ENCODE measurements at regions not wholly inside any gene's neighbourhood (a gene's known extent, or its start where the extent isn't known, plus 50 kb on each side); places are given as distances from the start of the nearest gene placed in this dataset.

GRCh38 chr18:41714872-41715271 is 240.2 kb upstream of the PIK3C3 start:
- H3K27me3 Mint-ChIP-seq (ENCODE audit: low read depth): no peaks in the 10 kb centered on the region
- H3K4me3 Mint-ChIP-seq: no peak overlapping the region
- H3K36me3 Mint-ChIP-seq (ENCODE audit: low read depth): no peaks in the 10 kb centered on the region

GRCh38 chr18:41713969-41714825 is 240.8 kb upstream of the PIK3C3 start:
- no peaks in the 10 kb centered on the region for H3K27me3 Mint-ChIP-seq (ENCODE audit: low read depth)
- H3K36me3 Mint-ChIP-seq (ENCODE audit: low read depth): no peaks in the 10 kb centered on the region
- H3K4me1 Mint-ChIP-seq (ENCODE audit: low read depth): no peaks in the 10 kb centered on the region
- no peak overlapping the region for H3K4me3 Mint-ChIP-seq
- no peak overlapping the region for H3K27ac Mint-ChIP-seq
- no peaks in the 10 kb centered on the region for H3K9me3 Mint-ChIP-seq

More at GRCh38 chr18:41714872-41715271, 240.2 kb upstream of the PIK3C3 start:
- Mint-ChIP-seq H3K27ac (no peak overlapping the region), H3K4me1 (ENCODE audit: low read depth) (no peaks in the 10 kb centered on the region), H3K9me3 (no peaks in the 10 kb centered on the region)

GRCh38 chr18:41706301-41706700 is 248.7 kb upstream of the PIK3C3 start:
- Mint-ChIP-seq H3K4me3 (no peak overlapping the region), H3K4me1 (ENCODE audit: low read depth) (no peaks in the 10 kb centered on the region), H3K36me3 (ENCODE audit: low read depth) (no peaks in the 10 kb centered on the region), H3K9me3 (no peaks in the 10 kb centered on the region), H3K27me3 (ENCODE audit: low read depth) (no peaks in the 10 kb centered on the region), H3K27ac (no peak overlapping the region)

GRCh38 chr18:41703744-41704530 is 251.1 kb upstream of the PIK3C3 start:
- no peaks in the 10 kb centered on the region for H3K27me3 Mint-ChIP-seq (ENCODE audit: low read depth)

GRCh38 chr18:41700416-41700815 is 254.6 kb upstream of the PIK3C3 start:
- no peak overlapping the region for H3K27ac Mint-ChIP-seq
- H3K4me3 Mint-ChIP-seq: no peak overlapping the region
- no peaks in the 10 kb centered on the region for H3K36me3 Mint-ChIP-seq (ENCODE audit: low read depth)
- no peaks in the 10 kb centered on the region for H3K9me3 Mint-ChIP-seq
- H3K4me1 Mint-ChIP-seq (ENCODE audit: low read depth): peaks cover 3% of the 10 kb centered on the region
- H3K27me3 Mint-ChIP-seq (ENCODE audit: low read depth): no peaks in the 10 kb centered on the region

More at GRCh38 chr18:41703744-41704530, 251.1 kb upstream of the PIK3C3 start:
- Mint-ChIP-seq H3K9me3 (no peaks in the 10 kb centered on the region), H3K36me3 (ENCODE audit: low read depth) (no peaks in the 10 kb centered on the region), H3K4me3 (no peak overlapping the region), H3K4me1 (ENCODE audit: low read depth) (no peaks in the 10 kb centered on the region), H3K27ac (no peak overlapping the region)

GRCh38 chr18:41695441-41695840 is 259.6 kb upstream of the PIK3C3 start:
- Mint-ChIP-seq H3K27me3 (ENCODE audit: low read depth) (no peaks in the 10 kb centered on the region), H3K9me3 (no peaks in the 10 kb centered on the region), H3K27ac (no peak overlapping the region), H3K4me3 (no peak overlapping the region), H3K36me3 (ENCODE audit: low read depth) (no peaks in the 10 kb centered on the region), H3K4me1 (ENCODE audit: low read depth) (peaks cover 3% of the 10 kb centered on the region)

- no peak overlapping the region for H3K4me3 Mint-ChIP-seq
- no peak overlapping the region for H3K27ac Mint-ChIP-seq
- peaks cover 3% of the 10 kb centered on the region for H3K4me1 Mint-ChIP-seq (ENCODE audit: low read depth)
- no peaks in the 10 kb centered on the region for H3K27me3 Mint-ChIP-seq (ENCODE audit: low read depth)
- H3K36me3 Mint-ChIP-seq (ENCODE audit: low read depth): no peaks in the 10 kb centered on the region
- H3K9me3 Mint-ChIP-seq: no peaks in the 10 kb centered on the region
Observed at GRCh38 chr18:41693008-41693407, 262.0 kb upstream of the PIK3C3 start.

GRCh38 chr18:41690332-41691127 is 264.5 kb upstream of the PIK3C3 start:
- Mint-ChIP-seq H3K9me3 (no peaks in the 10 kb centered on the region), H3K36me3 (ENCODE audit: low read depth) (no peaks in the 10 kb centered on the region)

GRCh38 chr18:41687138-41687537 is 267.9 kb upstream of the PIK3C3 start:
- no peaks in the 10 kb centered on the region for H3K4me1 Mint-ChIP-seq (ENCODE audit: low read depth)
- H3K9me3 Mint-ChIP-seq: no peaks in the 10 kb centered on the region
- H3K4me3 Mint-ChIP-seq: no peak overlapping the region
- no peaks in the 10 kb centered on the region for H3K36me3 Mint-ChIP-seq (ENCODE audit: low read depth)
- H3K27ac Mint-ChIP-seq: no peak overlapping the region
- H3K27me3 Mint-ChIP-seq (ENCODE audit: low read depth): no peaks in the 10 kb centered on the region

More at GRCh38 chr18:41690332-41691127, 264.5 kb upstream of the PIK3C3 start:
- Mint-ChIP-seq H3K27me3 (ENCODE audit: low read depth) (no peaks in the 10 kb centered on the region), H3K4me3 (no peak overlapping the region), H3K27ac (no peak overlapping the region), H3K4me1 (ENCODE audit: low read depth) (peaks cover under 1% of the 10 kb centered on the region)

GRCh38 chr18:41681138-41681880 is 273.7 kb upstream of the PIK3C3 start:
- H3K27me3 Mint-ChIP-seq (ENCODE audit: low read depth): no peaks in the 10 kb centered on the region
- H3K36me3 Mint-ChIP-seq (ENCODE audit: low read depth): no peaks in the 10 kb centered on the region
- H3K4me3 Mint-ChIP-seq: no peak overlapping the region
- H3K9me3 Mint-ChIP-seq: no peaks in the 10 kb centered on the region
- no peaks in the 10 kb centered on the region for H3K4me1 Mint-ChIP-seq (ENCODE audit: low read depth)
- H3K27ac Mint-ChIP-seq: no peak overlapping the region

GRCh38 chr18:41674506-41674905 is 280.5 kb upstream of the PIK3C3 start:
- no peaks in the 10 kb centered on the region for H3K9me3 Mint-ChIP-seq
- H3K4me1 Mint-ChIP-seq (ENCODE audit: low read depth): no peaks in the 10 kb centered on the region
- no peak overlapping the region for H3K4me3 Mint-ChIP-seq
- H3K27ac Mint-ChIP-seq: no peak overlapping the region
- H3K36me3 Mint-ChIP-seq (ENCODE audit: low read depth): no peaks in the 10 kb centered on the region
- H3K27me3 Mint-ChIP-seq (ENCODE audit: low read depth): no peaks in the 10 kb centered on the region

- Mint-ChIP-seq H3K9me3 (no peaks in the 10 kb centered on the region), H3K4me3 (no peak overlapping the region), H3K4me1 (ENCODE audit: low read depth) (no peaks in the 10 kb centered on the region), H3K27me3 (ENCODE audit: low read depth) (no peaks in the 10 kb centered on the region), H3K27ac (no peak overlapping the region), H3K36me3 (ENCODE audit: low read depth) (no peaks in the 10 kb centered on the region)
Observed at GRCh38 chr18:41666231-41666630, 288.8 kb upstream of the PIK3C3 start.

- Mint-ChIP-seq H3K27ac (no peak overlapping the region), H3K27me3 (ENCODE audit: low read depth) (no peaks in the 10 kb centered on the region), H3K36me3 (ENCODE audit: low read depth) (no peaks in the 10 kb centered on the region), H3K4me1 (ENCODE audit: low read depth) (no peaks in the 10 kb centered on the region), H3K4me3 (no peak overlapping the region), H3K9me3 (no peaks in the 10 kb centered on the region)
Observed at GRCh38 chr18:41665210-41665609, 289.8 kb upstream of the PIK3C3 start.

GRCh38 chr18:41660654-41661053 is 294.4 kb upstream of the PIK3C3 start:
- no peaks in the 10 kb centered on the region for H3K27me3 Mint-ChIP-seq (ENCODE audit: low read depth)
- no peaks in the 10 kb centered on the region for H3K4me1 Mint-ChIP-seq (ENCODE audit: low read depth)
- no peaks in the 10 kb centered on the region for H3K9me3 Mint-ChIP-seq
- H3K36me3 Mint-ChIP-seq (ENCODE audit: low read depth): no peaks in the 10 kb centered on the region
- H3K27ac Mint-ChIP-seq: no peak overlapping the region
- no peak overlapping the region for H3K4me3 Mint-ChIP-seq

All from T-helper 1 cell treated with Interleukin-12 subunit alpha and Interleukin-12 subunit beta and Interleukin-4 antibody, amounts not matched to agents 30 μg/mL and 1 μg/mL, for 36 hours (primary cell).